Astrocyte of the cerebellum (primary cell): ENCODE measurements at regions not wholly inside any gene's neighbourhood (a gene's known extent, or its start where the extent isn't known, plus 50 kb on each side); places are given as distances from the start of the nearest gene placed in this dataset.

Experiments used
- DNase-seq: peaks from one replicate; pipeline ENCODE4 v3.0.0-alpha.2; 2011; ENCODE audit warnings: low read depth
- H3K4me3 ChIP-seq: 2 replicates; pipeline ENCODE4 v1.5.1; 2011; ENCODE audit warnings: mild to moderate bottlenecking, low read depth, low read length, moderate library complexity
- CTCF ChIP-seq: IDR thresholded peaks from 2 replicates; pipeline ENCODE4 v1.5.1; 2012; ENCODE audit warnings: low read length, low read depth, moderate library complexity, mild to moderate bottlenecking; ENCODE audit errors: missing control alignments
- in situ Hi-C: cut with HindIII; loops from 2 replicates; pipeline ENCODE4 v1.10.0; 2017; ENCODE audit warnings: low sequenced_read_pairs

GRCh38 chr1:217336724-217337123 is 294.2 kb downstream of the GPATCH2 start:
- in situ Hi-C loops, result no loop called here
- no peak for TF ChIP-seq CTCF
- H3K4me3 ChIP-seq, result no peak overlapping the region

DNA sequence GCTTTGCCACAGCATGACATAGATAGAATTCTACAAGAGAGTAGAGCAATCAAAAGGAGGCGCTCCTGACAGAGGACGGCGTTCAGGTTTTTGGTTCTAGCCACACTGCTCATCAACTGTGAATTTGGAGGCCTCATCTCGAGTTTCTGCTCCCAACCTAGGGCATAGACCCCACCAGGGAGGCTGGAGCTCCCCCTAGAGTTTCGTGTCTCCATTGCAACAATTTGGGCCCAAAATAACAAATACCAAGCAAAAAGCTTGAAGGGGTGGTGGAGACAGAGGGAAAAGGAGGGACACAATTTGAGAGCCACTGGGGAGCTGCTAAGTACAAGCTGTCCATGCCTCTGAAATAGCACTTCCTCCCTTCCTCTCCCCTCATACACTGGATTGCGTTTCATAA is 297.0 kb downstream of the GPATCH2 start:
- TF ChIP-seq CTCF, result peak; percentile 63
- H3K4me3 ChIP-seq, result no peak overlapping the region
- in situ Hi-C loops, result no loop called here
- DNase-seq, result no peak

More at GRCh38 chr1:217336724-217337123, 294.2 kb downstream of the GPATCH2 start:
- DNase-seq, result no peak

GRCh38 chr1:217332431-217333065 is 298.3 kb downstream of the GPATCH2 start:
- H3K4me3 ChIP-seq, result no peak overlapping the region
- no peak for TF ChIP-seq CTCF
- in situ Hi-C loops, result no loop called here
- no peak for DNase-seq

- no peak for TF ChIP-seq CTCF
- in situ Hi-C loops, result no loop called here
- no peak overlapping the region for H3K4me3 ChIP-seq
- DNase-seq, result no peak
These were observed 299.2 kb downstream of the GPATCH2 start for GRCh38 chr1:217331698-217332097.

DNA sequence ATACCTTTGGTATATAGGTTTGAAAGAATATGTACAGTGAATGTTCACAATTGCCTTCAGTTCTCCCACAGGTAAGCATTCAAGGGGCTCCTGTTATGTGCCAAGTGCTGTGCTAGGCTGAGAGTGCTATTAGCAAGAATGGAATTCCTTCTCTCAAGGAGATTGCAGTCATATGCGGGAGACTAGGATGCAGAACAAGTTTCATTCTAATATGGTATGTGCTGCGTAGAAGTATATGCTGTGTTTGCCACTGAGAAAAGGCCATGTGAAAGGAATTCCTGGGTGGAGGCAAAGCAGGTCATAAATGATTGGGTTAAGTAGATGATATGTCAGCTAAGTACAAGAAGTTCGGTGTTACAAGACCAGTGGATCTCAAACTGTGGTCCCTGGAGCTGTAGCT is 303.0 kb downstream of the GPATCH2 start:
- in situ Hi-C loops, result no loop called here
- no peak for DNase-seq
- no peak for TF ChIP-seq CTCF
- H3K4me3 ChIP-seq, result no peak overlapping the region

DNA sequence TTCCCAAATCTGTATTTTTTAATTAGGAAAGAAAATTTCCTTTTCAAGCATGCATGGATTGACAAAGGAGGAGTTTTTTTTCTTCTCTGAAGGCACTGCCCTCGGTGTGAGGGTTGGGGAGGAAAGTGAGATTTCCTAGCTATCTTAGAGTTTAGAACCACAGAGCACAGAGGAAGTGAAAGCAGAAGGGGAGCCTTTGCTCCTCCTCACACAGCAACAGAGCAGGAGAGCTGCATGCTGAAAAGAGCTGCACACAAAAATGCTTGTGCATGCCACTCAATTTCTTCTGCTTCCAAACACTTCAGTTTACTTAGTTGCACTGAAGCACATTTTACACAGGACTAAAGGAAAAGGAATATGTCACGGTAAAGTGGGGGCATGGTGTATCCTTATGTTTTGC is 308.1 kb downstream of the GPATCH2 start:
- no peak for TF ChIP-seq CTCF
- in situ Hi-C loops, result no loop called here
- no peak for DNase-seq
- no peak overlapping the region for H3K4me3 ChIP-seq
